ENCODE measurements at regions not wholly inside any gene's neighbourhood (a gene's known extent, or its start where the extent isn't known, plus 50 kb on each side); places are given as distances from the start of the nearest gene placed in this dataset.

DNA sequence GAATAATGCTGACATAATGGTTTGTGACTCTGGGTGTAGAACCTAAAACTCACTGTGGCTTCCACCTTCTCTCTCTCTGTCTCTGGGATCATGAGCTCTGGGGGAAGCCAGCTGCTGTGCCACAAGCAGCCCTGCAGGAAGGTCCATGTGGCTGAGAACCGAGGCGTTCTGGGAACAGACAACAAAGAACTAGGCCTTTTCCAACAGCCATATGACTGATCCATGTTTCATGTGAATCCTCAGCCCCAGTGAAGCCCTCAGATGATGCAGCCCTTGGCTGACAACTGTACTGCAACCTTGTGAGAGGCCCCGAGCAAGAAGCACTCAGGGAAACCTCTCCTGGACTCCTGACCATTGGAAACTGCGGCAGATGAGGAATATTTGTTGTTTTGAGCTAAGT lies 56.6 kb downstream of the HLA-G start:
- TF ChIP-seq, protein P1, sequence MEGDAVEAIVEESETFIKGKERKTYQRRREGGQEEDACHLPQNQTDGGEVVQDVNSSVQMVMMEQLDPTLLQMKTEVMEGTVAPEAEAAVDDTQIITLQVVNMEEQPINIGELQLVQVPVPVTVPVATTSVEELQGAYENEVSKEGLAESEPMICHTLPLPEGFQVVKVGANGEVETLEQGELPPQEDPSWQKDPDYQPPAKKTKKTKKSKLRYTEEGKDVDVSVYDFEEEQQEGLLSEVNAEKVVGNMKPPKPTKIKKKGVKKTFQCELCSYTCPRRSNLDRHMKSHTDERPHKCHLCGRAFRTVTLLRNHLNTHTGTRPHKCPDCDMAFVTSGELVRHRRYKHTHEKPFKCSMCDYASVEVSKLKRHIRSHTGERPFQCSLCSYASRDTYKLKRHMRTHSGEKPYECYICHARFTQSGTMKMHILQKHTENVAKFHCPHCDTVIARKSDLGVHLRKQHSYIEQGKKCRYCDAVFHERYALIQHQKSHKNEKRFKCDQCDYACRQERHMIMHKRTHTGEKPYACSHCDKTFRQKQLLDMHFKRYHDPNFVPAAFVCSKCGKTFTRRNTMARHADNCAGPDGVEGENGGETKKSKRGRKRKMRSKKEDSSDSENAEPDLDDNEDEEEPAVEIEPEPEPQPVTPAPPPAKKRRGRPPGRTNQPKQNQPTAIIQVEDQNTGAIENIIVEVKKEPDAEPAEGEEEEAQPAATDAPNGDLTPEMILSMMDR (IDR thresholded peaks at IDR 0.05; ENCODE audit: low read depth, low read length): no peak
- DNase-seq (ENCODE audit: low read depth, low spot score): no peak
- in situ Hi-C loops (cut with HindIII; ENCODE audit: low sequenced_read_pairs): no loop called here
- H3K4me3 ChIP-seq (ENCODE audit: low read depth, low read length): no peak overlapping the region

DNA sequence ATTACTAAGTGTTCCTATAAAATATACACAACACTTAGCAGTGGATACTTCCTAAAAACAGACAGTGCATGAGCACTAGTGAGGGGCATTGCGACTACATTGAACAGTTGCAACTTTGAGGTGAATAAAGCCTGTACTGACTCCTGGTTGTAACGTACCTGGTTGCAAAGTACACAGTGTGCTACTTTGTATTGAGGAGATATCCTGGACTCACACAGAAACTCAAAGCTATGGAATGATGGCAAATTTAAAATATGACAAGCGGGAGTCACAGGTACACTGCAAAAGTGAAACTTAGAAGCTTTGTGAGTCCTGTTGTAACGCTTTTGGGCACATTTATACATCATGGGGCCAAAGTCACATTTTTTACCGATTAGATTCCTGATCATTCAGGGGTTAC lies 55.6 kb upstream of the HLA-A start:
- DNase-seq (ENCODE audit: low read depth, low spot score): no peak
- TF ChIP-seq, protein P1 (IDR thresholded peaks at IDR 0.05; ENCODE audit: low read depth, low read length): no peak
- H3K4me3 ChIP-seq (ENCODE audit: low read depth, low read length): no peak overlapping the region
- in situ Hi-C loops (cut with HindIII; ENCODE audit: low sequenced_read_pairs): no loop called here

DNA sequence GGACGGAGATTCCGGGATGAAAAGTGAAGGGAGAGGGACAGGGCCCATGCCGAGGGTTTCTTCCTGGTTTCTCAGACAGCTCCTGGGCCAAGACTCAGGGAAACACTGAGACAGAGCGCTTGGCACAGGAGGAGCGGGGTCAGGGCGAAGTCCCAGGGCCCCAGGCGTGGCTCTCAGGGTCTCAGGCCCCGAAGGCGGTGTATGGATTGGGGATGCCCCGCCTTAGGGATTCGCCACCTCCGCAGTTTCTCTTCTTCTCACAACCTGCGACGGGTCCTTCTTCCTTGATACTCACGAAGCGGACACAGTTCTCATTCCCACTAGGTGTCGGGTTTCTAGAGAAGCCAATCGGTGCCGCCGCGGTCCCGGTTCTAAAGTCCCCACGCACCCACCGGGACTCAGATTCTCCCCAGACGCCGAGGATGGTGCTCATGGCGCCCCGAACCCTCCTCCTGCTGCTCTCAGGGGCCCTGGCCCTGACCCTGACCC lies 55.0 kb upstream of the HLA-A start:
- peak; percentile 14 for DNase-seq (ENCODE audit: low read depth, low spot score)
- TF ChIP-seq, protein P1 (IDR thresholded peaks at IDR 0.05; ENCODE audit: low read depth, low read length): no peak
- peak overlapping the region; percentile 50 for H3K4me3 ChIP-seq (ENCODE audit: low read depth, low read length)
- in situ Hi-C loops (cut with HindIII; ENCODE audit: low sequenced_read_pairs): no loop called here

DNA sequence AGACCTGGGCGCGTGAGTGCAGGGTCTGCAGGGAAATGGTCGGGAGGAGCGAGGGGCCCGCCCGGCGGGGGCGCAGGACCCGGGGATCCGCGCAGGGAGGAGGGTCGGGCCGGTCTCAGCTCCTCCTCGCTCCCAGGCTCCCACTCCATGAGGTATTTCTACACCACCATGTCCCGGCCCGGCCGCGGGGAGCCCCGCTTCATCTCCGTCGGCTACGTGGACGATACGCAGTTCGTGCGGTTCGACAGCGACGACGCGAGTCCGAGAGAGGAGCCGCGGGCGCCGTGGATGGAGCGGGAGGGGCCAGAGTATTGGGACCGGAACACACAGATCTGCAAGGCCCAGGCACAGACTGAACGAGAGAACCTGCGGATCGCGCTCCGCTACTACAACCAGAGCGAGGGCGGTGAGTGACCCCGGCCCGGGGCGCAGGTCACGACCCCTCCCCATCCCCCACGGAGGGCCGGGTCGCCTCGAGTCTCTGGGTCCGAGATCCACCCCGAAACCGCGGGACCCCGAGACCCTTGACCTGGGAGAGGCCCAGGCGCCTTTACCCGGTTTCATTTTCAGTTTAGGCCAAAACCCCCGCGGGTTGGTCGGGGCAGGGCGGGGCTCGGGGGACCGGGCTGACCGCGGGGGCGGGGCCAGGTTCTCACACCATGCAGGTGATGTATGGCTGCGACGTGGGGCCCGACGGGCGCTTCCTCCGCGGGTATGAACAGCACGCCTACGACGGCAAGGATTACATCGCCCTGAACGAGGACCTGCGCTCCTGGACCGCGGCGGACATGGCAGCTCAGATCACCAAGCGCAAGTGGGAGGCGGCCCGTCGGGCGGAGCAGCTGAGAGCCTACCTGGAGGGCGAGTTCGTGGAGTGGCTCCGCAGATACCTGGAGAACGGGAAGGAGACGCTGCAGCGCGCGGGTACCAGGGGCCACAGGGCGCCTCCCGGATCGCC lies 54.2 kb upstream of the HLA-A start:
- in situ Hi-C loops (cut with HindIII; ENCODE audit: low sequenced_read_pairs): no loop called here
- H3K4me3 ChIP-seq (ENCODE audit: low read depth, low read length): peak overlapping the region; percentile 50
- TF ChIP-seq, protein P1 (IDR thresholded peaks at IDR 0.05; ENCODE audit: low read depth, low read length): no peak
- peak; percentile 15 for DNase-seq (ENCODE audit: low read depth, low spot score)

Data from astrocyte of the spinal cord (primary cell).